GM12878 (cell line): ENCODE measurements at regions not wholly inside any gene's neighbourhood (a gene's known extent, or its start where the extent isn't known, plus 50 kb on each side); places are given as distances from the start of the nearest gene placed in this dataset.

ENCODE experiments used
- KLF5 ChIP-seq: fragments of 450-650 bp; IDR thresholded peaks from 2 replicates; pipeline ENCODE4 v1.6.1; 2014; ENCODE audit warnings: mild to moderate bottlenecking; ENCODE audit not compliant: partially characterized antibody
- MYC ChIP-seq: IDR thresholded peaks from 2 replicates; pipeline ENCODE4 v1.6.1; 2011; ENCODE audit warnings: mild to moderate bottlenecking, low read length, moderate library complexity, inconsistent platforms; ENCODE audit not compliant: insufficient read depth, insufficient replicate concordance, insufficient read length, severe bottlenecking
- NBN ChIP-seq: fragments of 450-650 bp; IDR thresholded peaks from 2 replicates; pipeline ENCODE4 v1.6.1; 2016
- POLR2AphosphoS5 ChIP-seq: IDR thresholded peaks from 2 replicates; pipeline ENCODE4 v1.6.1; 2011; ENCODE audit warnings: mild to moderate bottlenecking, low read length, inconsistent platforms
- SMARCA5 ChIP-seq: fragments of 450-650 bp; IDR thresholded peaks from 2 replicates; pipeline ENCODE4 v1.6.1; 2017; ENCODE audit warnings: mild to moderate bottlenecking
- STAT3 ChIP-seq: IDR thresholded peaks from 2 replicates; pipeline ENCODE4 v1.6.1; 2011; ENCODE audit warnings: low read depth, low read length, improper control_type of control experiment
- SUPT20H ChIP-seq: IDR thresholded peaks from 2 replicates; pipeline ENCODE4 v1.6.1; 2011; ENCODE audit warnings: low read depth, mild to moderate bottlenecking, low read length, moderate library complexity, borderline replicate concordance; ENCODE audit not compliant: control insufficient read depth
- TF ChIP-seq, protein P1 (sequence below): IDR thresholded peaks from 2 replicates; pipeline ENCODE4 v1.6.1; 2012; ENCODE audit warnings: low read depth, low read length, improper control_type of control experiment
- TF ChIP-seq, protein P2 (sequence below): fragments of 450-650 bp; IDR thresholded peaks from 2 replicates; pipeline ENCODE4 v1.6.1; 2017; ENCODE audit warnings: mild to moderate bottlenecking, low read depth, inconsistent platforms; ENCODE audit not compliant: poor library complexity, severe bottlenecking
- TF ChIP-seq, protein P3 (sequence below): fragments of 450-650 bp; IDR thresholded peaks from 2 replicates; pipeline ENCODE4 v1.6.1; 2016; ENCODE audit warnings: mild to moderate bottlenecking

DNA sequence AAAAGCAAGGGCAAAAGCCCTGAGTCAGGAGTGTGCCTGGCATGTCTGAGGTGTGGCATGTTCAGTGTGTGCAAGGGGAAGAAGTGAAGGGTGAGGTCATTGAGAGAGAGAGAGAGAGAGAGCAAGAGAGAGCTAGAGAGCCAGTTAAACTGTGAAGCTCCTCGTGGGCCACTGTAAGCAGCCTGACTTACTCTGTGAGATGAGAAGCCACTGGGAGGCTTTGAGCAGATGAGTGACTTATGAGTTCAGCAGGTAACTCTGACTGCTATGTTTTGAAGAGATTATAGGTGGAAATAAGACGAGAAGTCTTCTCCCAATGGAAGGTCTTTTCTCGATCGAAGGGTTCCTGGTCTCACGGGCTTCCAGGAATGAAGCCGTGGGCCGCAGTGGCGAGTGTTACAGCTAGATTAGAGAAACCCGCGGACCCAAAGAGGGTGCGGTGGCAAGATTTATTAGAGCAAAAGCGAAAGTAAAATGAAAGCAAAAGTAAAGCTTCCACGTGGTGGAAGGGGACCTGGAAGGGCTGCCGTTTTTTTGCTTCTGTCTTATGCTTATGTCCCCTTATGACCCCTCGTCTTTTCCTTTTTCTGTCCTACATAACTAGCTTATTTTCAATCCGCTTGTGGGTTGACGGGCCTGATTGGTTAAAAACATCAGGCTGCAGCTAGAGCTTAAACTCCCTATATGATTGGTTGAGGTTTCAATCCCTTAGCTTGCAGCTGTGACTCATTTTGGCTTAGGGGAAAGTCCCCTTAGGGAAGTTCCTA, 323.1 kb upstream of the FAM78B start (continued):
- TF ChIP-seq, protein P1, sequence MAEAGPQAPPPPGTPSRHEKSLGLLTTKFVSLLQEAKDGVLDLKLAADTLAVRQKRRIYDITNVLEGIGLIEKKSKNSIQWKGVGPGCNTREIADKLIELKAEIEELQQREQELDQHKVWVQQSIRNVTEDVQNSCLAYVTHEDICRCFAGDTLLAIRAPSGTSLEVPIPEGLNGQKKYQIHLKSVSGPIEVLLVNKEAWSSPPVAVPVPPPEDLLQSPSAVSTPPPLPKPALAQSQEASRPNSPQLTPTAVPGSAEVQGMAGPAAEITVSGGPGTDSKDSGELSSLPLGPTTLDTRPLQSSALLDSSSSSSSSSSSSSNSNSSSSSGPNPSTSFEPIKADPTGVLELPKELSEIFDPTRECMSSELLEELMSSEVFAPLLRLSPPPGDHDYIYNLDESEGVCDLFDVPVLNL = no peak
- TF ChIP-seq SMARCA5 = no peak
- TF ChIP-seq, protein P2, sequence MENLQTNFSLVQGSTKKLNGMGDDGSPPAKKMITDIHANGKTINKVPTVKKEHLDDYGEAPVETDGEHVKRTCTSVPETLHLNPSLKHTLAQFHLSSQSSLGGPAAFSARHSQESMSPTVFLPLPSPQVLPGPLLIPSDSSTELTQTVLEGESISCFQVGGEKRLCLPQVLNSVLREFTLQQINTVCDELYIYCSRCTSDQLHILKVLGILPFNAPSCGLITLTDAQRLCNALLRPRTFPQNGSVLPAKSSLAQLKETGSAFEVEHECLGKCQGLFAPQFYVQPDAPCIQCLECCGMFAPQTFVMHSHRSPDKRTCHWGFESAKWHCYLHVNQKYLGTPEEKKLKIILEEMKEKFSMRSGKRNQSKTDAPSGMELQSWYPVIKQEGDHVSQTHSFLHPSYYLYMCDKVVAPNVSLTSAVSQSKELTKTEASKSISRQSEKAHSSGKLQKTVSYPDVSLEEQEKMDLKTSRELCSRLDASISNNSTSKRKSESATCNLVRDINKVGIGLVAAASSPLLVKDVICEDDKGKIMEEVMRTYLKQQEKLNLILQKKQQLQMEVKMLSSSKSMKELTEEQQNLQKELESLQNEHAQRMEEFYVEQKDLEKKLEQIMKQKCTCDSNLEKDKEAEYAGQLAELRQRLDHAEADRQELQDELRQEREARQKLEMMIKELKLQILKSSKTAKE = no peak
- no peak for TF ChIP-seq KLF5
- TF ChIP-seq NBN = 0 out of 2 replicates have a peak, but pooled peaks have one; percentile 19
- no peak for TF ChIP-seq SUPT20H
- TF ChIP-seq, protein P3, sequence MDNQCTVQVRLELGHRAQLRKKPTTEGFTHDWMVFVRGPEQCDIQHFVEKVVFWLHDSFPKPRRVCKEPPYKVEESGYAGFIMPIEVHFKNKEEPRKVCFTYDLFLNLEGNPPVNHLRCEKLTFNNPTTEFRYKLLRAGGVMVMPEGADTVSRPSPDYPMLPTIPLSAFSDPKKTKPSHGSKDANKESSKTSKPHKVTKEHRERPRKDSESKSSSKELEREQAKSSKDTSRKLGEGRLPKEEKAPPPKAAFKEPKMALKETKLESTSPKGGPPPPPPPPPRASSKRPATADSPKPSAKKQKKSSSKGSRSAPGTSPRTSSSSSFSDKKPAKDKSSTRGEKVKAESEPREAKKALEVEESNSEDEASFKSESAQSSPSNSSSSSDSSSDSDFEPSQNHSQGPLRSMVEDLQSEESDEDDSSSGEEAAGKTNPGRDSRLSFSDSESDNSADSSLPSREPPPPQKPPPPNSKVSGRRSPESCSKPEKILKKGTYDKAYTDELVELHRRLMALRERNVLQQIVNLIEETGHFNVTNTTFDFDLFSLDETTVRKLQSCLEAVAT = 0 out of 2 replicates have a peak, but pooled peaks have one; percentile 21
- peak; percentile 31; the same call in 1 of the 2 replicates for TF ChIP-seq POLR2AphosphoS5
- no peak for TF ChIP-seq STAT3
- TF ChIP-seq MYC = no peak
